OCI-M2 (cell line): ENCODE measurements at regions not wholly inside any gene's neighbourhood (a gene's known extent, or its start where the extent isn't known, plus 50 kb on each side); places are given as distances from the start of the nearest gene placed in this dataset.
"Not testable (repeated sequence)": the region's sequence is repeated elsewhere in the genome, so short reads cannot be mapped to it uniquely, and the experiment has no call there.

ENCODE experiments used
- DNase-seq: peaks from one replicate; lab custom pipeline; 2025; ENCODE audit not compliant: unreplicated experiment; lab: John Stamatoyannopoulos, UW

GRCh38 chr2:199570934-199571333 is 113.2 kb upstream of the SATB2 start:
- no peak for DNase-seq

GRCh38 chr2:199569336-199569735 is 111.6 kb upstream of the SATB2 start:
- no peak for DNase-seq

GRCh38 chr2:199558156-199558555 is 100.4 kb upstream of the SATB2 start:
- DNase-seq, result no peak

- DNase-seq, result no peak
These were observed 99.0 kb upstream of the SATB2 start for GRCh38 chr2:199556527-199557285.

- DNase-seq, result no peak
These were observed 96.3 kb upstream of the SATB2 start for GRCh38 chr2:199554026-199554425.

- DNase-seq, result no peak
These were observed 94.4 kb upstream of the SATB2 start for GRCh38 chr2:199552141-199552540.

- DNase-seq, result no peak
These were observed 86.0 kb upstream of the SATB2 start for GRCh38 chr2:199543606-199544172.

GRCh38 chr2:199535445-199536177 is 77.9 kb upstream of the SATB2 start:
- no peak for DNase-seq

- not testable (repeated sequence) for DNase-seq
These were observed 76.1 kb upstream of the SATB2 start for GRCh38 chr2:199533873-199534272.

- no peak for DNase-seq
These were observed 69.3 kb upstream of the SATB2 start for GRCh38 chr2:199527071-199527470.

GRCh38 chr2:199524689-199525574 is 67.2 kb upstream of the SATB2 start:
- no peak for DNase-seq

- no peak for DNase-seq
These were observed 51.7 kb upstream of the SATB2 start for GRCh38 chr2:199509403-199509802.
